HUES6 (cell line): ENCODE measurements at regions not wholly inside any gene's neighbourhood (a gene's known extent, or its start where the extent isn't known, plus 50 kb on each side); places are given as distances from the start of the nearest gene placed in this dataset.

Source experiments
- H3K27ac ChIP-seq: 2 replicates; pipeline ENCODE4 v1.7.0; 2013; ENCODE audit warnings: low read depth, mild to moderate bottlenecking, low read length, inconsistent platforms
- H3K27me3 ChIP-seq: 2 replicates; pipeline ENCODE4 v1.6.1; 2013; ENCODE audit warnings: low read length; ENCODE audit not compliant: control insufficient read depth, insufficient read depth
- H3K36me3 ChIP-seq: 2 replicates; pipeline ENCODE4 v1.6.1; 2013; ENCODE audit warnings: low read length; ENCODE audit not compliant: control insufficient read depth, insufficient read depth
- H3K4me1 ChIP-seq: 2 replicates; pipeline ENCODE4 v1.6.1; 2013; ENCODE audit warnings: low read length; ENCODE audit not compliant: control insufficient read depth, insufficient read depth
- H3K4me3 ChIP-seq: 2 replicates; pipeline ENCODE4 v1.5.1; 2013; ENCODE audit warnings: low read depth, low read length
- H3K9ac ChIP-seq: one replicate; pipeline ENCODE4 v1.6.1; 2013; ENCODE audit warnings: mild to moderate bottlenecking, low read length
- H3K9me3 ChIP-seq: 2 replicates; pipeline ENCODE4 v1.6.1; 2013; ENCODE audit warnings: low read depth, low read length; ENCODE audit not compliant: control insufficient read depth, insufficient read depth

GRCh38 chr11:13062115-13062514, 53.0 kb downstream of the RASSF10 start:
- no peak overlapping the region for H3K4me3 ChIP-seq
- no peaks in the 10 kb centered on the region for H3K36me3 ChIP-seq
- no peaks in the 10 kb centered on the region for H3K27me3 ChIP-seq
- H3K4me1 ChIP-seq = no peaks in the 10 kb centered on the region
- H3K27ac ChIP-seq = no peak overlapping the region
- no peak overlapping the region for H3K9ac ChIP-seq
- no peaks in the 10 kb centered on the region for H3K9me3 ChIP-seq

GRCh38 chr11:13064593-13064992, 55.5 kb downstream of the RASSF10 start:
- H3K4me1 ChIP-seq = no peaks in the 10 kb centered on the region
- H3K27ac ChIP-seq = no peak overlapping the region
- no peak overlapping the region for H3K9ac ChIP-seq
- no peaks in the 10 kb centered on the region for H3K36me3 ChIP-seq
- no peaks in the 10 kb centered on the region for H3K9me3 ChIP-seq
- H3K4me3 ChIP-seq = no peak overlapping the region
- no peaks in the 10 kb centered on the region for H3K27me3 ChIP-seq

- Histone ChIP-seq H3K27me3 (no peaks in the 10 kb centered on the region), H3K9me3 (no peaks in the 10 kb centered on the region), H3K4me3 (no peak overlapping the region), H3K4me1 (no peaks in the 10 kb centered on the region), H3K36me3 (no peaks in the 10 kb centered on the region), H3K27ac (no peak overlapping the region), H3K9ac (no peak overlapping the region)
Observed at GRCh38 chr11:13065200-13065787, 56.2 kb downstream of the RASSF10 start.

- no peaks in the 10 kb centered on the region for H3K9me3 ChIP-seq
- no peak overlapping the region for H3K4me3 ChIP-seq
- H3K4me1 ChIP-seq = no peaks in the 10 kb centered on the region; the same call in 1 of the 2 replicates
- H3K27me3 ChIP-seq = no peaks in the 10 kb centered on the region
- no peak overlapping the region for H3K27ac ChIP-seq
- H3K36me3 ChIP-seq = no peaks in the 10 kb centered on the region
- no peak overlapping the region for H3K9ac ChIP-seq
Observed at GRCh38 chr11:13068211-13068610, 59.1 kb downstream of the RASSF10 start.

- no peak overlapping the region for H3K27ac ChIP-seq
- H3K27me3 ChIP-seq = no peaks in the 10 kb centered on the region
Observed at GRCh38 chr11:13073119-13073981, 64.2 kb downstream of the RASSF10 start.

GRCh38 chr11:13074714-13075464, 65.8 kb downstream of the RASSF10 start:
- H3K4me1 ChIP-seq = no peaks in the 10 kb centered on the region; the same call in 1 of the 2 replicates
- H3K9me3 ChIP-seq = no peaks in the 10 kb centered on the region
- no peak overlapping the region for H3K4me3 ChIP-seq
- H3K36me3 ChIP-seq = no peaks in the 10 kb centered on the region
- 0 out of 2 replicates have a peak, but pooled peaks cover 9% of the 10 kb centered on the region for H3K27me3 ChIP-seq
- no peak overlapping the region for H3K9ac ChIP-seq
- no peak overlapping the region for H3K27ac ChIP-seq

More at GRCh38 chr11:13073119-13073981, 64.2 kb downstream of the RASSF10 start:
- no peak overlapping the region for H3K4me3 ChIP-seq
- H3K9me3 ChIP-seq = no peaks in the 10 kb centered on the region
- H3K9ac ChIP-seq = no peak overlapping the region
- no peaks in the 10 kb centered on the region for H3K36me3 ChIP-seq
- no peaks in the 10 kb centered on the region; the same call in 1 of the 2 replicates for H3K4me1 ChIP-seq

GRCh38 chr11:13076961-13077360, 67.8 kb downstream of the RASSF10 start:
- Histone ChIP-seq H3K4me1 (no peaks in the 10 kb centered on the region; the same call in 1 of the 2 replicates), H3K4me3 (no peak overlapping the region), H3K9me3 (no peaks in the 10 kb centered on the region), H3K9ac (no peak overlapping the region), H3K27ac (no peak overlapping the region), H3K36me3 (no peaks in the 10 kb centered on the region), H3K27me3 (0 out of 2 replicates have a peak, but pooled peaks cover 9% of the 10 kb centered on the region)

- H3K4me1 ChIP-seq = no peaks in the 10 kb centered on the region
- no peak overlapping the region for H3K9ac ChIP-seq
- H3K4me3 ChIP-seq = no peak overlapping the region
- no peaks in the 10 kb centered on the region for H3K36me3 ChIP-seq
- 0 out of 2 replicates have a peak, but pooled peaks cover 9% of the 10 kb centered on the region for H3K27me3 ChIP-seq
- H3K9me3 ChIP-seq = no peaks in the 10 kb centered on the region
- H3K27ac ChIP-seq = no peak overlapping the region
Observed at GRCh38 chr11:13080861-13081260, 71.7 kb downstream of the RASSF10 start.

GRCh38 chr11:13082588-13082987, 73.5 kb downstream of the RASSF10 start:
- Histone ChIP-seq H3K27me3 (0 out of 2 replicates have a peak, but pooled peaks cover 9% of the 10 kb centered on the region), H3K9me3 (no peaks in the 10 kb centered on the region), H3K36me3 (no peaks in the 10 kb centered on the region), H3K4me3 (no peak overlapping the region), H3K9ac (no peak overlapping the region), H3K4me1 (no peaks in the 10 kb centered on the region), H3K27ac (no peak overlapping the region)

- H3K9me3 ChIP-seq = peaks cover 12% of the 10 kb centered on the region; the same call in 1 of the 2 replicates
- no peaks in the 10 kb centered on the region for H3K36me3 ChIP-seq
- no peak overlapping the region for H3K4me3 ChIP-seq
- H3K27ac ChIP-seq = no peak overlapping the region
- 0 out of 2 replicates have a peak, but pooled peaks cover 3% of the 10 kb centered on the region for H3K4me1 ChIP-seq
- H3K9ac ChIP-seq = no peak overlapping the region
- no peaks in the 10 kb centered on the region for H3K27me3 ChIP-seq
Observed at GRCh38 chr11:13090228-13090708, 81.2 kb downstream of the RASSF10 start.
